GM18511 (cell line): ENCODE measurements at regions not wholly inside any gene's neighbourhood (a gene's known extent, or its start where the extent isn't known, plus 50 kb on each side); places are given as distances from the start of the nearest gene placed in this dataset.

Experiments used
- ATAC-seq: cut with Tn5 transposase; IDR thresholded peaks from one replicate; pipeline ENCODE4 v1.9.1; 2021; ENCODE audit warnings: mild to moderate bottlenecking, moderate library complexity; ENCODE audit not compliant: unreplicated experiment

- ATAC-seq, result no peak
Observed at GRCh38 chr3:71858503-71859122, 73.7 kb upstream of the PROK2 start.

GRCh38 chr3:71857956-71858355, 73.0 kb upstream of the PROK2 start:
- ATAC-seq, result no peak

DNA sequence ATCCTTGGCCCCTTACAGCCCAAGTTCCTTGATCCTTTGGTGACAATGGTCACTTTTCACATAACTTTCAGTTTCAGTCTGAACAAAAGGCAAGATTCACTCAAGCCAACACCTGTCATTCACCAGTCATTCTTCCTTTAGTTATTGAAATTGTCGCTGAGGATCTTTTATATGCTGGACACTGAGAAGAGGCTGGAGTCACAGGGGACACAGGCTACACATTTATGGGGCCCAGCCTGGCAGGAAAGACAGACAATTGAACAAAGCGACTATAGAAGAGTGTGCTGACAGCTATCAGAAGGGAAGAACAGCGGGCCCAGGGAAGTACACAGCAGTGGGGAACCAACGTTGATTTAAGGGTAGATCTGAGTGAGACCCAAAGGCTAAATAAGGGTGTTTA, 69.8 kb upstream of the PROK2 start:
- no peak for ATAC-seq

DNA sequence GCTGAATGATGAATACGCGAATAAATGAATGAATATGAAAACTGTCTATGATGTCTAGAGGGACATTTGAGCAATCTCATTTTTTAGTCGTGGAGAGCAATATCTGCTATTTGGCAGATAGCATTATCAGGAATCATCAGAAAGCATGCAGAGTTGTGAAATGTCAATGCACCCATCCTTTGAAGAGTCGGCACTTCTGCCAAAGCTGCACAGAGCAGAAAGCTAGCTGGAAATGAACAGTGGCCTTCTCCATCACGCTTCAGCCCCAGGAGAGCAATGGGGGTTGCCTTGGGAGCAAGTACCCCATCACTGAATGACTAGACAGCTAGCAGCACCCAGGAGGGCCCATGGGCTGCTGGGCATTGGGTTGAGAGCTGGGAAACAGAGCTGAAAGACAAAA, 69.1 kb upstream of the PROK2 start:
- no peak for ATAC-seq

DNA sequence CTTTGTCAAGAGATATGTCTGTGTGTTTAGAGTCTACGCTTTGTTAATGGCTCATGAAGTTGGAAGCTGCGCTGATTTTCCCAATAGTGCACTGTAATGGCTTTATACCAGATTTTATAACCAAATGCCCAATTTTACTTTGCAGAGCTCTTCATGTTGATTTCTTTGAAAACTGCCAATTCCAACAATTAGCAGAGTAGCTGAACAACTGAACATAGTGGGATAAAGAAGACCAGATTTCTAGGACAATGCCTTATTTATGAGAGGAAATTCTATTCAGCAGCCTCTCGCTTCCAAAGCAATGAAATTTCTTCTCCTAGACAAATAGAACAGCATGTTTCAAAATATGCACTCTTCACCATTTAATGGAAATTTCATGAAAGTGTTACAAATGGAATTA, 66.9 kb upstream of the PROK2 start:
- ATAC-seq, result no peak

GRCh38 chr3:71850654-71851053, 65.7 kb upstream of the PROK2 start:
- no peak for ATAC-seq

- ATAC-seq, result no peak
Observed at GRCh38 chr3:71849681-71850080, 64.7 kb upstream of the PROK2 start.

- ATAC-seq, result no peak
Observed at GRCh38 chr3:71847794-71848193, 62.8 kb upstream of the PROK2 start.

GRCh38 chr3:71846185-71846584, 61.2 kb upstream of the PROK2 start:
- ATAC-seq, result no peak

GRCh38 chr3:71843071-71843470, 58.1 kb upstream of the PROK2 start:
- no peak for ATAC-seq

- no peak for ATAC-seq
Observed at GRCh38 chr3:71838406-71838805, 53.5 kb upstream of the PROK2 start.
